GM21529 (cell line): ENCODE measurements at regions not wholly inside any gene's neighbourhood (a gene's known extent, or its start where the extent isn't known, plus 50 kb on each side); places are given as distances from the start of the nearest gene placed in this dataset.
"Not testable (repeated sequence)": the region's sequence is repeated elsewhere in the genome, so short reads cannot be mapped to it uniquely, and the experiment has no call there.

Experiments used
- ATAC-seq: cut with Tn5 transposase; IDR thresholded peaks from one replicate; pipeline ENCODE4 v1.9.1; 2021; ENCODE audit not compliant: unreplicated experiment

- ATAC-seq, result no peak
These were observed 257.4 kb downstream of the MATN1 start for GRCh38 chr1:30466026-30466425.

- ATAC-seq, result no peak
These were observed 258.3 kb downstream of the MATN1 start for GRCh38 chr1:30465096-30465495.

GRCh38 chr1:30464187-30464617 is 259.2 kb downstream of the MATN1 start:
- ATAC-seq, result no peak

GRCh38 chr1:30462826-30463425 is 260.5 kb downstream of the MATN1 start:
- ATAC-seq, result no peak

- ATAC-seq, result no peak
These were observed 261.2 kb downstream of the MATN1 start for GRCh38 chr1:30462166-30462565.

GRCh38 chr1:30461640-30462039 is 261.7 kb downstream of the MATN1 start:
- no peak for ATAC-seq

GRCh38 chr1:30460661-30461060 is 262.7 kb downstream of the MATN1 start:
- ATAC-seq, result no peak

- ATAC-seq, result not testable (repeated sequence)
These were observed 264.5 kb downstream of the MATN1 start for GRCh38 chr1:30458730-30459485.

GRCh38 chr1:30452925-30453324 is 270.5 kb downstream of the MATN1 start:
- no peak for ATAC-seq

- no peak for ATAC-seq
These were observed 271.2 kb downstream of the MATN1 start for GRCh38 chr1:30452170-30452569.

- ATAC-seq, result no peak
These were observed 271.8 kb downstream of the MATN1 start for GRCh38 chr1:30451532-30452125.

GRCh38 chr1:30450818-30451233 is 272.6 kb downstream of the MATN1 start:
- no peak for ATAC-seq

- ATAC-seq, result no peak
These were observed 273.1 kb downstream of the MATN1 start for GRCh38 chr1:30450148-30450817.

- ATAC-seq, result no peak
These were observed 273.8 kb downstream of the MATN1 start for GRCh38 chr1:30449428-30450147.

GRCh38 chr1:30449003-30449402 is 274.4 kb downstream of the MATN1 start:
- ATAC-seq, result no peak

- ATAC-seq, result no peak
These were observed 275.7 kb downstream of the MATN1 start for GRCh38 chr1:30447701-30448100.

GRCh38 chr1:30447080-30447479 is 276.3 kb downstream of the MATN1 start:
- no peak for ATAC-seq

- ATAC-seq, result no peak
These were observed 276.9 kb downstream of the MATN1 start for GRCh38 chr1:30446508-30446907.

- no peak for ATAC-seq
These were observed 277.3 kb downstream of the MATN1 start for GRCh38 chr1:30446095-30446494.

- no peak for ATAC-seq
These were observed 277.9 kb downstream of the MATN1 start for GRCh38 chr1:30445449-30445848.

- ATAC-seq, result no peak
These were observed 278.5 kb downstream of the MATN1 start for GRCh38 chr1:30444850-30445249.
